ENCODE measurements at regions not wholly inside any gene's neighbourhood (a gene's known extent, or its start where the extent isn't known, plus 50 kb on each side); places are given as distances from the start of the nearest gene placed in this dataset.

- DNase-seq (no peak), ATAC-seq (no peak)
- POLR2A ChIA-PET (ENCODE audit: unreplicated experiment): no interaction called here
- intact Hi-C loops (cut with micrococcal nuclease): no loop called here
- CTCF ChIA-PET: no interaction called here
- H3K27me3 ChIP-seq (ENCODE audit: low read length): no peaks in the 10 kb centered on the region
- H3K9me2 ChIP-seq (replicated peaks; ENCODE audit: low read length): no peaks in the 10 kb centered on the region
- no peak overlapping the region for H3K9ac ChIP-seq (ENCODE audit: low read length)
- H3K4me2 ChIP-seq (ENCODE audit: low read length): no peak overlapping the region
- no peak overlapping the region for H2AFZ ChIP-seq (ENCODE audit: low read length)
- H3K4me1 ChIP-seq (ENCODE audit: insufficient read depth, low read length): no peaks in the 10 kb centered on the region
- H4K20me1 ChIP-seq (ENCODE audit: low read length): no peaks in the 10 kb centered on the region
- TF ChIP-seq CTCF (conservative IDR thresholded peaks at IDR 0.05; ENCODE audit: low read depth, low read length): no peak
- no peak for TF ChIP-seq EZH2phosphoT487 (IDR thresholded peaks at IDR 0.05; ENCODE audit: borderline replicate concordance, low read length)
- no peak for TF ChIP-seq EZH2 (IDR thresholded peaks at IDR 0.05; ENCODE audit: low read length, unreplicated experiment)
- no peaks in the 10 kb centered on the region for H3F3A ChIP-seq (ENCODE audit: low read length, unreplicated experiment)
- no peaks in the 10 kb centered on the region for H3K9me3 ChIP-seq (ENCODE audit: low read length)
- no TSS peak for BruUV-seq (replicated peaks)
- H3K4me3 ChIP-seq (ENCODE audit: low read length): no peak overlapping the region
- no peak overlapping the region for H3K27ac ChIP-seq (ENCODE audit: low read length)
- no peaks in the 10 kb centered on the region for H3K79me2 ChIP-seq (ENCODE audit: low read length)
- H3K36me3 ChIP-seq (ENCODE audit: low read depth, low read length): no peaks in the 10 kb centered on the region
Observed at GRCh38 chr3:174639406-174639805, 219.7 kb upstream of the NAALADL2 start.

- H3K27me3 ChIP-seq (ENCODE audit: low read length): no peaks in the 10 kb centered on the region
- CTCF ChIA-PET: no interaction called here
- no peak overlapping the region for H3K27ac ChIP-seq (ENCODE audit: low read length)
- POLR2A ChIA-PET (ENCODE audit: unreplicated experiment): no interaction called here
- no peak for ATAC-seq
- no peaks in the 10 kb centered on the region for H4K20me1 ChIP-seq (ENCODE audit: low read length)
- no peak overlapping the region for H3K9ac ChIP-seq (ENCODE audit: low read length)
- no peaks in the 10 kb centered on the region for H3K36me3 ChIP-seq (ENCODE audit: low read depth, low read length)
- no peaks in the 10 kb centered on the region for H3K79me2 ChIP-seq (ENCODE audit: low read length)
- H3K4me3 ChIP-seq (ENCODE audit: low read length): no peak overlapping the region
- H3K4me1 ChIP-seq (ENCODE audit: insufficient read depth, low read length): no peaks in the 10 kb centered on the region
- no peak for TF ChIP-seq EZH2phosphoT487 (IDR thresholded peaks at IDR 0.05; ENCODE audit: borderline replicate concordance, low read length)
- TF ChIP-seq CTCF (conservative IDR thresholded peaks at IDR 0.05; ENCODE audit: low read depth, low read length): no peak
- no peak for TF ChIP-seq EZH2 (IDR thresholded peaks at IDR 0.05; ENCODE audit: low read length, unreplicated experiment)
- no peak for DNase-seq
- intact Hi-C loops (cut with micrococcal nuclease): no loop called here
- H3K9me2 ChIP-seq (replicated peaks; ENCODE audit: low read length): no peaks in the 10 kb centered on the region
- H2AFZ ChIP-seq (ENCODE audit: low read length): no peak overlapping the region
- no TSS peak for BruUV-seq (replicated peaks)
- H3F3A ChIP-seq (ENCODE audit: low read length, unreplicated experiment): no peaks in the 10 kb centered on the region
- H3K9me3 ChIP-seq (ENCODE audit: low read length): no peaks in the 10 kb centered on the region
- no peak overlapping the region for H3K4me2 ChIP-seq (ENCODE audit: low read length)
Observed at GRCh38 chr3:174639970-174640369, 219.2 kb upstream of the NAALADL2 start.

- DNase-seq (no peak), ATAC-seq (no peak)
- intact Hi-C loops (cut with micrococcal nuclease): no loop called here
- Histone ChIP-seq H3F3A (ENCODE audit: low read length, unreplicated experiment) (no peaks in the 10 kb centered on the region), H3K27ac (ENCODE audit: low read length) (no peak overlapping the region), H2AFZ (ENCODE audit: low read length) (no peak overlapping the region), H3K36me3 (ENCODE audit: low read depth, low read length) (no peaks in the 10 kb centered on the region), H3K4me2 (ENCODE audit: low read length) (no peak overlapping the region), H3K4me1 (ENCODE audit: insufficient read depth, low read length) (no peaks in the 10 kb centered on the region), H3K79me2 (ENCODE audit: low read length) (no peaks in the 10 kb centered on the region), H3K9me2 (replicated peaks; ENCODE audit: low read length) (no peaks in the 10 kb centered on the region), H3K9me3 (ENCODE audit: low read length) (no peaks in the 10 kb centered on the region), H3K4me3 (ENCODE audit: low read length) (no peak overlapping the region), H4K20me1 (ENCODE audit: low read length) (no peaks in the 10 kb centered on the region), H3K9ac (ENCODE audit: low read length) (no peak overlapping the region), H3K27me3 (ENCODE audit: low read length) (no peaks in the 10 kb centered on the region)
- no TSS peak for BruUV-seq (replicated peaks)
- TF ChIP-seq EZH2phosphoT487 (IDR thresholded peaks at IDR 0.05; ENCODE audit: borderline replicate concordance, low read length) (no peak), CTCF (conservative IDR thresholded peaks at IDR 0.05; ENCODE audit: low read depth, low read length) (no peak), EZH2 (IDR thresholded peaks at IDR 0.05; ENCODE audit: low read length, unreplicated experiment) (no peak)
- ChIA-PET POLR2A (ENCODE audit: unreplicated experiment) (no interaction called here), CTCF (no interaction called here)
Observed at GRCh38 chr3:174640932-174641331, 218.2 kb upstream of the NAALADL2 start.
